HG02571 (cell line): ENCODE measurements at regions not wholly inside any gene's neighbourhood (a gene's known extent, or its start where the extent isn't known, plus 50 kb on each side); places are given as distances from the start of the nearest gene placed in this dataset.
"Not testable (repeated sequence)": the region's sequence is repeated elsewhere in the genome, so short reads cannot be mapped to it uniquely, and the experiment has no call there.

Experiments used
- ATAC-seq: cut with Tn5 transposase; IDR thresholded peaks from one replicate; pipeline ENCODE4 v1.9.1; 2021; ENCODE audit warnings: mild to moderate bottlenecking, moderate library complexity; ENCODE audit not compliant: unreplicated experiment

GRCh38 chr3:193946945-193947344 lies 189.0 kb upstream of the HES1 start:
- ATAC-seq = no peak

GRCh38 chr3:193947596-193947995 lies 188.4 kb upstream of the HES1 start:
- ATAC-seq = no peak

DNA sequence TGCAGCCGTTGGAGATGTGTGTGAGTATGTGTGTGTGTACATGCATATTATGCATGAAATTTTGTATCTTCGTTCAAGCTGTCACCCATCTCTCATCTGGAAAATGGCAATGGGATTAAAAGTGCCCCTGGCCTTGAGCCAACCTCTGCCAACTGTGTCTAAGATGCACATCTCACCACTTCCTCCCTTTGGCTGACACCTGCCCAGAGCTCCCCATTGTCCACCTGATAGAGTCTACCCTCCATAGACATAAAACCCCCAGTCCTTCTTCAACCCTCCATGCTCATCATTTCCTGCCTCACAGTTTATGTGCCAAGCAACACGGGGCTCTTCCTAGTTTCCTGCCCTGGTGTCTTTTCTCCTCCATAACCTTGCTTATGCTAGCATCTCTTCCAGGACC lies 187.5 kb upstream of the HES1 start:
- ATAC-seq = no peak

- no peak for ATAC-seq
Observed at GRCh38 chr3:193951859-193952258, 184.1 kb upstream of the HES1 start.

DNA sequence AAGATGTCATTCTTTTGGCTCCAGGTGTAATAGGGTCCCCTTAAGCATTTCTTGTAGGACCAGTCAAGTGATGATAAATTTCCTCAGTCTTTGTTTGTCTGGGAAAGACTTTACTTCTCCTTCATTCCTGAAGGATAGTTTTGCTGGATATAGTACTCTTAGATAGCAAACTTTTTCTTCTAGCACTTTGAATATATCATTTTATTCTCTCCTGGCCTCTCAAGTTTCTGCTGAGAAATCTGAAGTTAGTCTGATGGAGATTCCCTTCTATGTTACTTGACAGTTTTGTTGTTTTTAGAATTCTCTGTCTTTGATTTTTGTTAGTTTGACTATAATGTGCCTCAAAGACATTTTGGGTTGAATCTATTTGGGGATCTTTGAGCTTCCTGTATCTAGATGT lies 181.2 kb upstream of the HES1 start:
- ATAC-seq = no peak

DNA sequence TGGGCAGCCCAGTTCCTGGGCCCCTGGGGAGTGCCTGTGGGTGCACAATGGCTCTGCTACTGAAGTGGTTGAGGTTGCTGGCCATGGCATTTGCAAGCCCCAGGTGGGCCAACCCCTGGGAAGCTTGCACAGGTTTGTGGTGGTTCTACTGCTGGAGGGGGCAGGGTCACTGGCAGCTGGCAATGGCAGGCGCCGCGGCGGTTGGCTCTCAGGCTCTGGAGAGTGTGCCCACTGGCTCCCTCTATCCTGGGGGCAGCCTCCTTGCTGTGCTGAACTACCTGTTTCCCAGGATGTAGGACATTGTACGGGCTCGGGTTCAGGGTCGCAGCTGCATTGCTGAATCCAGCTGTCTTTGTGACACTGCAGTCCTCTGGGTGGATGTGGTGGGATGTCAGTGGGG lies 180.2 kb upstream of the HES1 start:
- no peak for ATAC-seq

GRCh38 chr3:193959861-193960260 lies 176.1 kb upstream of the HES1 start:
- ATAC-seq = no peak

DNA sequence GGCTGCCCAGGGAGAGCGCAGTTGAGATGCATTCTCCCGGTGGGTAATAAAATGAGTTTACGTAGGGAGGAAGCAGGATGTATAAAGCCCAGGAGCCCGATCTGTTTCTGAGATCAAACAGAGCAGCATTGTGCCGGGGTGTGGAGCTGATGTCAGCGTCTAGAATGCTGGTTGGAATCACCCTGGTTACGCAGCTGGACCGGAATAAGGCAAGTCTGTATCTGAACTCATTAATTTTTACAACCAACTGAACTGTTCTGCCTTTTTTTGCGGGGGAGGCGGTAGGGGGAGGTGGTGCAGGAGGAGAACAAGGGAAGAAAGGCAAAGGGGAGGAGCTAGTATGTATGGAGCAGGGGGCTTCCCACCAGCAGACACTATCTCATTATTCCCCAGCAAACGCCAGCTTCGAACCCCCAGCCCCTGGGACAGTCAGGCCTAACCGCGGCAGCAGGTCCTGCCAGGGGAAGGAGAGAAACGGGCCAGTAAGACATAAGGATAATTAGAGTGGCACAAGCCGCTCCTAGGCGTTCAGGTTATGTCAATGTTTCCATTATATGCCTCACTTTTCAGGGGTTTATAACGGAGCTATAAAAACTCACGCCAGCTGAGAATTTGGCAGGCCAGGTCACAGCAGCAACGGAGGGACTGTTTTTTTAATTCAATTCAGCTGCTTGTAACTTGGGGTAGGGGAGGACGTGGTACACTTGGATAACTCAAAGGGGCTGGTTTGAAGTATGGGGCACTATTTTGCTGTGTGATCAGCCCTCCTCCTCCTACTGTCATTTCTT lies 175.3 kb upstream of the HES1 start:
- ATAC-seq = no peak

DNA sequence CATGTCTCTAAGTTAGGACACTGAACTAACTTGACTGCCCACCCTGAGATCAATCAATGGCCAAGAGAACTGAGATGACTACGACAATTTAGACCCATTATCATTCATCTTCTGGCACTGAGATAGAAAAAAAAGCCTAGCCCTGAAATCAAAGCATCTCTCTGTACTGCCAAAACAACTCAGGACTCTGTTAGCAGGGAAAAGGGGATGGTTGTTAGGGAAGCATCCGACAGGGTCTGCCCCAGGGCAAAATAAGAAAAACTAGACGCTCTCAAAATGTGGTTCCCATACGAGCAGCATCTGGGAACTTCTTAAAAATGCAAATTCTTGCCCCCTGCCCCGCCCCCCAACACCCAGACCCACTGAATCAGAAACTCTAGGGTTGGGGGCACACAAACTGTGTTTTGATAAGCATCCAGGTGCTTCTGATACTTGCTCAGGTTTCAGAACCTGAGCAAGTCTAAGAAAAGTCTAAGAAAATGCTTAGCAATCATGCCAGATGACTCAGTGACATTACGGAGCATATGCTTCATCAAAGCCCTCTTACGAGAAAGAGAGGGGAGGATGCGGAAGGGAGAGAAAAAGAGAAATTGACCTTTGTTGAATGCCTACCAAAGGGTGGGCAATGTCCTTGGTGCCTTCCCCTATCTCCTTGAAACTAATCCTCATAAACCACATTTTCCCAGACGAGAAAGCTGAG lies 172.8 kb upstream of the HES1 start:
- ATAC-seq = no peak

DNA sequence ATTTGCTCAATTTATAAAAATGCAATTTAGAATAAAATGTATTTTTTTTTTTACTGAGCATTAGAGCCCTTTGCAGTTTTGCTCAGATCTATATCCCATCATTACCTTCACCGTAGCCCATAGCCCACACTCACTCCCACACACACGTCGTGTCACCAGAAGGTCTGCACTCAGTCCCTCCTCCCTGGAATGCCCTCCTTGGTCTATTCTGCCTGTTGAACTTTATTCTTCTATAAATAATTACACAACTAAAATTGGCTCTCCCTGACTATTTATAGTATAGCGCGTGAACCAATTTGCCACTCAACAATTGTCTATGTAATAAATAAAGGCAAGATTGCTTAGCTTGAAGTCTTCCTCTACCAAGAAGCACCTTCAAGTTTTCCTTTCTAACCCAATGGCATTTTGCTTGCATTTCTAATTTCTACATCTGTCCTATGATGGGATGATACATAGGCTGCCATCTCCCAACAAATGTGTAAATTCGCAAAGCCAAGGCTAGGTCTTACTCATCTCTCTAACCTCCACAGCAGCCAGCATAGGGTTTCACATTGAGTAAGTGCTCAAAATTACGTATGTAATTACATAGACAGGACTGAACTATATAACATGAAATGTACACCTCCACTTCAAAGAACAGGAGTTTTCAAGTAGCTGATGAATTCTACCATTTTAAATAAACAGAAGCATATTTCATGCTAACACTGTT lies 172.0 kb upstream of the HES1 start:
- no peak for ATAC-seq

GRCh38 chr3:193964517-193964880 lies 171.4 kb upstream of the HES1 start:
- ATAC-seq = no peak

DNA sequence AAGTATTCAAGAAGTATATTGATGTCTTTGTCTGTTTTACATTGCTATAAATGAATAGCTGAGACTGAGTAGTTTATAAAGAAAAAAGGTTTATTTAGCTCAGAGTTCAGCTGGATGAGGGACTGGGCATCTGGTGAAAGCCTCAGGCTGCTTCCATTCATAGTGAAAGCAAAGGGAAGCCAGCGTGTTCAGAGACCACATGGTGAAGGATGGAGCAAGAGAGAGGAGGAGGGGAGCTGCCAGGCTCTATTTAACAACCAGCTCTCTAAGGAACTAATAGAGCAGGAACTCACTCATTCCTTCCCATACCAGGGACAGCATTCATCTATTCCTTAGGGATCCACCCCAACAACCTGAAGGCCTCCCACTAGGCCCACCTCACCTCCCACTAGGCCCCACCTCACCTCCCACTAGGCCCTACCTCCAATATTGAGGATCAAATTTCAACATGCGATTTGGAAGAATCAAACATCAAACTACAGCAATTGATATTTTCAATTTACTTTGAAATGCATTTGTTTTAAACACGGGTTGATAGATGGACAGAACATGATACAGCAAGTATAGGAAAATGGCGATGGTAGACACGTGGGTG lies 167.5 kb upstream of the HES1 start:
- ATAC-seq = no peak

DNA sequence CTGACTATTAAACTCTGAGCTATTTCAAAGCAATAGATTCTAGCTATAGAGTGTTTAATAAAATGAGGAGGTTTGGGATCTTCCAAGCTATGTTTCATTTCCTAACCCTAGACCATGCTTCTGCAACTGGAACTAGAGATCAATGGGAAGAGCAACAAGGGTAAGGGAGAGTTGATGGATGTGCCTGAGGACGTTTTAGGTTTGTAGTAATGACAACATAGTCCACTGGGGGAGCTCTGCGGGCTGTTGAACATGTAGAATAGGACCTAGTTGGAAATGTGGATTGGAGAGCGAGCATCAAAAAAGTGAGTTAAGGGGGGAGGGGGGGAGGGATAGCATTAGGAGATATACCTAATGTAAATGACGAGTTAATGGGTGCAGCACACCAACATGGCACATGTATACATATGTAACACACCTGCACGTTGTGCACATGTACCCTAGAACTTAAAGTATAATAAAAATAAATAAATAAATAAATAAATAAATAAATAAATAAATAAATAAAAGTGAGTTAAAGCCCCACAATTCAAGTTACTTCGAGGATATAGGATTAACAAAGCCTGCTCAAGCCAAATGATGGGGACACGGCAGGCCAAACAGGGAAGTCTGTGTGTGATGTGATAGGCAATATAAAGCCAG lies 165.7 kb upstream of the HES1 start:
- ATAC-seq = not testable (repeated sequence)

- no peak for ATAC-seq
Observed at GRCh38 chr3:193970773-193971206, 165.2 kb upstream of the HES1 start.

DNA sequence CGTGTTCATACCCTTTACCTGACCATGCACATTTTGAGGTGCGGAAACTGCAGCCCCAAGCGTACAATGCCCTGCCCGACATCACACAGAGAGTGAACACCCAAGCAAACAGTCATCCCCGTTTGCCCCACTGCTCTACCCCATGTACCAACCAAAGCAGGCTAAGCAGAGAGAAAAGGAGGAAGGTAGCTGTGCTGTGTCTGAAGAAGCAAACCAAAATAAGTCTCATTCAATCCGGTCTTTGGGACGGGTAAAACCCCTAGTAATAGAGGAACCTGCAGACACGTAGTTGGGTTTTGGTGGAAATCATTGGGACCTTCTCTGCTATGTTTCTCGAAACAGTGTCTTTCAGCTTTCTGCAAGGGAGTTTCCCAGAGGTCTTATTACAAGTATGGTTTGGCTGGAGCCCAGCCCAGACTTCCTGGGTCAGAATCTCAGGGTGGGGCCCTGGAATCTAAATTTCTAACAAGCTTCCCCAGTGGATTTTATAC lies 164.6 kb upstream of the HES1 start:
- ATAC-seq = no peak

- ATAC-seq = no peak
Observed at GRCh38 chr3:193971966-193972365, 164.0 kb upstream of the HES1 start.

GRCh38 chr3:193972832-193973231 lies 163.1 kb upstream of the HES1 start:
- no peak for ATAC-seq

GRCh38 chr3:193974191-193974652 lies 161.7 kb upstream of the HES1 start:
- no peak for ATAC-seq

- ATAC-seq = no peak
Observed at GRCh38 chr3:193974671-193975535, 161.0 kb upstream of the HES1 start.

GRCh38 chr3:193977622-193978021 lies 158.3 kb upstream of the HES1 start:
- no peak for ATAC-seq
